ENCODE measurements at regions not wholly inside any gene's neighbourhood (a gene's known extent, or its start where the extent isn't known, plus 50 kb on each side); places are given as distances from the start of the nearest gene placed in this dataset.

DNA sequence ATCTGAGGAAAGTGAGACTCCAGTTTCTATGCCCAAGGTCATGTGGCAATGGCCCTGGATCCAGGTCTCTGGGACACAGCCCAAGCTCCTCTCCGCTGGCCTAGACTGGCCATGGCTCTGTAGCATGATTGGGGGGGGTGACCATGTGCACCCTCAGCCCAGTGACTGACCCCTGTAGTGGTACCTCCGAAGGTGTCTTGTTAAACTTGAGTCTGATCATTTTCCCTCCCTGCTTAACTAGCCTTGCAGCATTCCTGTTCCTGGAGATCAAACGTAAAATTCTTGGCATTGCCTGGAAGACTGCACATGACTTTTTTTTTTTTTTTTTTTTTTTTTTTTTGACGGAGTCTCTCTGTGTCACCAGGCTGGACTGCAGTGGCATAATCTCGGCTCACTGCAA, 1116.0 kb downstream of the TBC1D22A start:
- TF ChIP-seq, protein P1, sequence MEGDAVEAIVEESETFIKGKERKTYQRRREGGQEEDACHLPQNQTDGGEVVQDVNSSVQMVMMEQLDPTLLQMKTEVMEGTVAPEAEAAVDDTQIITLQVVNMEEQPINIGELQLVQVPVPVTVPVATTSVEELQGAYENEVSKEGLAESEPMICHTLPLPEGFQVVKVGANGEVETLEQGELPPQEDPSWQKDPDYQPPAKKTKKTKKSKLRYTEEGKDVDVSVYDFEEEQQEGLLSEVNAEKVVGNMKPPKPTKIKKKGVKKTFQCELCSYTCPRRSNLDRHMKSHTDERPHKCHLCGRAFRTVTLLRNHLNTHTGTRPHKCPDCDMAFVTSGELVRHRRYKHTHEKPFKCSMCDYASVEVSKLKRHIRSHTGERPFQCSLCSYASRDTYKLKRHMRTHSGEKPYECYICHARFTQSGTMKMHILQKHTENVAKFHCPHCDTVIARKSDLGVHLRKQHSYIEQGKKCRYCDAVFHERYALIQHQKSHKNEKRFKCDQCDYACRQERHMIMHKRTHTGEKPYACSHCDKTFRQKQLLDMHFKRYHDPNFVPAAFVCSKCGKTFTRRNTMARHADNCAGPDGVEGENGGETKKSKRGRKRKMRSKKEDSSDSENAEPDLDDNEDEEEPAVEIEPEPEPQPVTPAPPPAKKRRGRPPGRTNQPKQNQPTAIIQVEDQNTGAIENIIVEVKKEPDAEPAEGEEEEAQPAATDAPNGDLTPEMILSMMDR (IDR thresholded peaks at IDR 0.05; ENCODE audit: low read depth, low read length) = no peak
- TF ChIP-seq POLR2A (IDR thresholded peaks at IDR 0.05; ENCODE audit: extremely low read depth, insufficient read length) = no peak
- TF ChIP-seq, protein P2, sequence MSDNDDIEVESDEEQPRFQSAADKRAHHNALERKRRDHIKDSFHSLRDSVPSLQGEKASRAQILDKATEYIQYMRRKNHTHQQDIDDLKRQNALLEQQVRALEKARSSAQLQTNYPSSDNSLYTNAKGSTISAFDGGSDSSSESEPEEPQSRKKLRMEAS (IDR thresholded peaks at IDR 0.05; ENCODE audit: low read depth, low read length) = no peak
- no peak for TF ChIP-seq MYC (IDR thresholded peaks at IDR 0.05; ENCODE audit: low read depth, low read length)

Data from NB4 (cell line).